ENCODE measurements at regions not wholly inside any gene's neighbourhood (a gene's known extent, or its start where the extent isn't known, plus 50 kb on each side); places are given as distances from the start of the nearest gene placed in this dataset.
A peak's percentile ranks its signal among the peaks of the same experiment; 100 is the strongest.
"Not testable (repeated sequence)": the region's sequence is repeated elsewhere in the genome, so short reads cannot be mapped to it uniquely, and the experiment has no call there.

DNA sequence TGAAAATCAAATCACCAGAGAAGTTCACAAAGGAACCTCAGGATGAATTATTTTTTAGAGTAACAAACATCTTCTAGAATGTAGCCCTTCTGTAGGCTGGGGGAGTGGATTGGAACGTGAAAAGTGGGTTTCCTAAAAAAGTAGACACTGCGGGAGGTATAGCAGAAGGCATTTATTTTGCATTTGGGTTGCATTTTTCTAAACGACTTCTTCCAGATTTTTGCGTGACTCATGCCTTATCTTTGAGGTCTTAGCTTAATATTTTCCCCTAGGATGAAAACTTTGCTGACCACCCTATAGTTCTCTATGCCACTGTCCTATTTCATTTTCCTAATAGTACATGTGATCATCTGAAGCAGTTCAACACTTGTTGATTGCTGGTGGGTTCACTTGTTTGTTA, 112.7 kb upstream of the JCAD start:
- FAIRE-seq (no peak), DNase-seq (ENCODE audit: low read depth) (no peak)
- Histone ChIP-seq H3K27me3 (ENCODE audit: control insufficient read depth, insufficient read depth, low read length) (no peaks in the 10 kb centered on the region), H3K4me3 (ENCODE audit: low read depth, low read length) (no peak overlapping the region), H3K36me3 (ENCODE audit: control insufficient read depth, insufficient read depth, low read length) (no peaks in the 10 kb centered on the region)
- TF ChIP-seq, protein P1, sequence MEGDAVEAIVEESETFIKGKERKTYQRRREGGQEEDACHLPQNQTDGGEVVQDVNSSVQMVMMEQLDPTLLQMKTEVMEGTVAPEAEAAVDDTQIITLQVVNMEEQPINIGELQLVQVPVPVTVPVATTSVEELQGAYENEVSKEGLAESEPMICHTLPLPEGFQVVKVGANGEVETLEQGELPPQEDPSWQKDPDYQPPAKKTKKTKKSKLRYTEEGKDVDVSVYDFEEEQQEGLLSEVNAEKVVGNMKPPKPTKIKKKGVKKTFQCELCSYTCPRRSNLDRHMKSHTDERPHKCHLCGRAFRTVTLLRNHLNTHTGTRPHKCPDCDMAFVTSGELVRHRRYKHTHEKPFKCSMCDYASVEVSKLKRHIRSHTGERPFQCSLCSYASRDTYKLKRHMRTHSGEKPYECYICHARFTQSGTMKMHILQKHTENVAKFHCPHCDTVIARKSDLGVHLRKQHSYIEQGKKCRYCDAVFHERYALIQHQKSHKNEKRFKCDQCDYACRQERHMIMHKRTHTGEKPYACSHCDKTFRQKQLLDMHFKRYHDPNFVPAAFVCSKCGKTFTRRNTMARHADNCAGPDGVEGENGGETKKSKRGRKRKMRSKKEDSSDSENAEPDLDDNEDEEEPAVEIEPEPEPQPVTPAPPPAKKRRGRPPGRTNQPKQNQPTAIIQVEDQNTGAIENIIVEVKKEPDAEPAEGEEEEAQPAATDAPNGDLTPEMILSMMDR (IDR thresholded peaks at IDR 0.05; ENCODE audit: insufficient read depth, low read length, severe bottlenecking) = no peak

GRCh38 chr10:30171601-30172000, 112.2 kb upstream of the JCAD start:
- TF ChIP-seq, protein P1 (IDR thresholded peaks at IDR 0.05; ENCODE audit: insufficient read depth, low read length, severe bottlenecking) = no peak
- no peaks in the 10 kb centered on the region for H3K27me3 ChIP-seq (ENCODE audit: control insufficient read depth, insufficient read depth, low read length)
- FAIRE-seq (no peak), DNase-seq (ENCODE audit: low read depth) (no peak)
- H3K4me3 ChIP-seq (ENCODE audit: low read depth, low read length) = no peak overlapping the region
- H3K36me3 ChIP-seq (ENCODE audit: control insufficient read depth, insufficient read depth, low read length) = no peaks in the 10 kb centered on the region

DNA sequence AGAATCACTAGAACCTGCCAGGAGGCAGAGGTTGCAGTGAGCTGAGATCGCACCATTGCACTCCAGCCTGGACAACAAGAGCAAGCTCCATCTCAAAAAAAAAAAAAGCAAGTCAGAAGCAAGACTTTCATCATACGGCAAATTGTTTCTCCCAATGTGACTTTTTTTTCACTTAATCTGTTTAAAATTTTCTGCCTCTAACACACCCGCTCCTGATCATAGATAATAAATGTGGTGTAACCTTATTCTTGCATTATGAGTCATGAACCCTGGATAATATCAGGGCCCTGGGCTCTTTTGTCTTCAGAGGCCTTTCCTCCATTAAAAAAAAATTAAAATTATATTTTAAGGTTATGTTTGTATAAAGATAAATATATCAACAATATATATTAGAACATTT, 111.4 kb upstream of the JCAD start:
- DNase-seq (ENCODE audit: low read depth) = peak; percentile 29

DNA sequence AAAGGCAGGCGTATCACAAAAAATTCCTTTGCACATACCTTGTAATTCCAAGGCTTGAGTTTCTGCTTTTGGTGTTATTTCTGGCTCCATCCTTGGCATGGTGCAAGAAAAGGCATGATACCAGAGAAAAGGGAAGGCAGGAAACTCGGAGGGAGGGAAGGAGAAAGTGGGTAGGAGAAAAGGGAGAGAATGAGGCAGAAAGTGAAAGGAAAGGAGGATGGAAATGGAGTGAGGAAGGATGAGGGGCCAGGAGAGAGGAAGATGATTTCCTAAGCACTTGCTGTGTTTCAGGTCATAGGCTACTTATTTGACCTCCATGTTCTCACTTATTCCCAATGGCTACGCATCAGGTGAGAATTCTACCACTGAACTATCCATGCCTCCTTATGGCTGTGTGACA, 110.8 kb upstream of the JCAD start:
- TF ChIP-seq, protein P1 (IDR thresholded peaks at IDR 0.05; ENCODE audit: insufficient read depth, low read length, severe bottlenecking) = no peak
- DNase-seq (ENCODE audit: low read depth) (no peak), FAIRE-seq (no peak)
- H3K4me3 ChIP-seq (ENCODE audit: low read depth, low read length) = no peak overlapping the region
- H3K27me3 ChIP-seq (ENCODE audit: control insufficient read depth, insufficient read depth, low read length) = no peaks in the 10 kb centered on the region
- H3K36me3 ChIP-seq (ENCODE audit: control insufficient read depth, insufficient read depth, low read length) = no peaks in the 10 kb centered on the region

More for the DNA sequence above, 111.4 kb upstream of the JCAD start:
- FAIRE-seq = no peak
- Histone ChIP-seq H3K27me3 (ENCODE audit: control insufficient read depth, insufficient read depth, low read length) (no peaks in the 10 kb centered on the region), H3K36me3 (ENCODE audit: control insufficient read depth, insufficient read depth, low read length) (no peaks in the 10 kb centered on the region), H3K4me3 (ENCODE audit: low read depth, low read length) (no peak overlapping the region)
- TF ChIP-seq, protein P1 (IDR thresholded peaks at IDR 0.05; ENCODE audit: insufficient read depth, low read length, severe bottlenecking) = no peak

GRCh38 chr10:30169342-30169741, 110.0 kb upstream of the JCAD start:
- H3K36me3 ChIP-seq (ENCODE audit: control insufficient read depth, insufficient read depth, low read length) = no peaks in the 10 kb centered on the region
- TF ChIP-seq, protein P1 (IDR thresholded peaks at IDR 0.05; ENCODE audit: insufficient read depth, low read length, severe bottlenecking) = no peak
- FAIRE-seq = no peak

GRCh38 chr10:30166929-30167328, 107.5 kb upstream of the JCAD start:
- Histone ChIP-seq H3K4me3 (ENCODE audit: low read depth, low read length) (no peak overlapping the region), H3K27me3 (ENCODE audit: control insufficient read depth, insufficient read depth, low read length) (no peaks in the 10 kb centered on the region), H3K36me3 (ENCODE audit: control insufficient read depth, insufficient read depth, low read length) (no peaks in the 10 kb centered on the region)
- DNase-seq (ENCODE audit: low read depth) (peak; percentile 8), FAIRE-seq (no peak)
- TF ChIP-seq, protein P1 (IDR thresholded peaks at IDR 0.05; ENCODE audit: insufficient read depth, low read length, severe bottlenecking) = no peak

More at GRCh38 chr10:30169342-30169741, 110.0 kb upstream of the JCAD start:
- Histone ChIP-seq H3K4me3 (ENCODE audit: low read depth, low read length) (no peak overlapping the region), H3K27me3 (ENCODE audit: control insufficient read depth, insufficient read depth, low read length) (no peaks in the 10 kb centered on the region)
- DNase-seq (ENCODE audit: low read depth) = no peak

- DNase-seq (ENCODE audit: low read depth); H3K27me3 ChIP-seq (ENCODE audit: control insufficient read depth, insufficient read depth, low read length); H3K4me3 ChIP-seq (ENCODE audit: low read depth, low read length); FAIRE-seq; H3K36me3 ChIP-seq (ENCODE audit: control insufficient read depth, insufficient read depth, low read length): not testable (repeated sequence)
Measured at GRCh38 chr10:30163410-30163809, 104.0 kb upstream of the JCAD start.

- FAIRE-seq; H3K27me3 ChIP-seq (ENCODE audit: control insufficient read depth, insufficient read depth, low read length); DNase-seq (ENCODE audit: low read depth); H3K4me3 ChIP-seq (ENCODE audit: low read depth, low read length); H3K36me3 ChIP-seq (ENCODE audit: control insufficient read depth, insufficient read depth, low read length): not testable (repeated sequence)
Measured at GRCh38 chr10:30162796-30163195, 103.4 kb upstream of the JCAD start.

All from bronchial epithelial cell (primary cell).